GM21367 (cell line): ENCODE measurements at regions not wholly inside any gene's neighbourhood (a gene's known extent, or its start where the extent isn't known, plus 50 kb on each side); places are given as distances from the start of the nearest gene placed in this dataset.

ENCODE experiments used
- ATAC-seq: cut with Tn5 transposase; IDR thresholded peaks from one replicate; pipeline ENCODE4 v1.9.1; 2021; ENCODE audit not compliant: unreplicated experiment

DNA sequence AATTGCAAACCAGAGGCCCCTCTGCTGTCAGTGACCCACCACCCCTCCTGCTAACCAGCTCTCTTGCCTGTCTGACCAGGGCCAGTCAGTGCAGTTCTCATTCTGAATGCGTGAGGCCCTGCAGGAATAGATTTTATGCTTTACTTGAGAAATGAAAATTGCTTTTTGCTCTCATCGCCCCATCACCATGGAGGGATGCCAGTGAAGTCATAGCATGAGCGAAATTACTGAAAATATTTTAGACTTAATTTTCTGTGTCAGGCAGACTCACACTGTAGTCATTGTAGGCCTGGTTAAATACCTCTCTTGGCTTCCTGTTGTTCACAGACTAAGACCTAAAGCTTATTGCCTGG is 490.5 kb upstream of the CDH5 start:
- ATAC-seq: no peak

DNA sequence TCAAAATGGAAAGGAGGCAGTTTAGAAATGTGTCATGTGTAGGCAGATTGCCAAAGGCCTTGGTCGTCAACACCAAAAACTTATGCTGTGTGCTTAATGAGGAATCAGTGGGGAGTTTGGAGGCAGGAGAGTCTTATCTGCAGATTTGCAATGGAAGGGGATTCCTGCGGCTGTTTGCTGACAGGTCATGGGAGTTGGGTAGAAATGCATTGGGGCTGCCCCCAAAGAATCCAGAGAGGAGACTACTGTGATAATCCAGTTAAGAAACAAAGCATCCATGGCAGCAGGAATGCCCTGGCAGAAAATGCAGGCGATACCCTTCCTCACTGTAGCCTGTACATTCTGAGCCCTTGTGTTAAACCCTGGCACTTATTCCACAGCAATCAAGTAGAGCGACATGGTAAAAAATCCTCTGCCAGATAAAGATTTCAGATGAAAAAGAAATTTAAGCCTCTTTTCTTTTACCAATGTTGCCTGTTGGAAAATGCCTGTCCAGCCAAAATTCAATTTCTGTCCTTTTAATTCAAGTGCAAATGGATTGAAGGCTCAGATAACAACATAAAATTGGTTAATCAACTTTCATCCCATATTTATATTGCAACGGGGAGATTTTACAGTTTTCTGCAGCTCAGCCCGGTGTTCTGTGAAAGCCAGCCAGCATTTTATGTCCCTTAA is 491.0 kb upstream of the CDH5 start:
- no peak for ATAC-seq

DNA sequence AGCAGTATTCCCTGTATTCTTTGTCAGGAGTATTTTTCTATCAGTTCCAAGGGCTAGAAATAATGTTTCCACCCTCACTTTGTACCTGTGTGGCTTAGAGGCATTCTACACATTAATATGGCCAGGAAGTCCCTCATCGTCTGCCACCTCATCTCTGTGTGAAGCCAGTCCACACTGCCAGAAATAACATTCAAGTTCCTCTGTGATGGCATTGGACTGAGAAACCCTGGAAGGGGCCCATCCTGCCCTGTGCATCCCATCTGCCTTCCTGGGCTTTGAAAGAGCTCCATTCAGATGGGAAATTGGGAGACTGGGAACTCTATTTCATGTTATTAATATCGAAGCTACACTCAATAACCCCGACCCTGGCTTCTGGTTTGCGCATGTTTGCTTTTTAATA is 497.2 kb upstream of the CDH5 start:
- no peak for ATAC-seq

DNA sequence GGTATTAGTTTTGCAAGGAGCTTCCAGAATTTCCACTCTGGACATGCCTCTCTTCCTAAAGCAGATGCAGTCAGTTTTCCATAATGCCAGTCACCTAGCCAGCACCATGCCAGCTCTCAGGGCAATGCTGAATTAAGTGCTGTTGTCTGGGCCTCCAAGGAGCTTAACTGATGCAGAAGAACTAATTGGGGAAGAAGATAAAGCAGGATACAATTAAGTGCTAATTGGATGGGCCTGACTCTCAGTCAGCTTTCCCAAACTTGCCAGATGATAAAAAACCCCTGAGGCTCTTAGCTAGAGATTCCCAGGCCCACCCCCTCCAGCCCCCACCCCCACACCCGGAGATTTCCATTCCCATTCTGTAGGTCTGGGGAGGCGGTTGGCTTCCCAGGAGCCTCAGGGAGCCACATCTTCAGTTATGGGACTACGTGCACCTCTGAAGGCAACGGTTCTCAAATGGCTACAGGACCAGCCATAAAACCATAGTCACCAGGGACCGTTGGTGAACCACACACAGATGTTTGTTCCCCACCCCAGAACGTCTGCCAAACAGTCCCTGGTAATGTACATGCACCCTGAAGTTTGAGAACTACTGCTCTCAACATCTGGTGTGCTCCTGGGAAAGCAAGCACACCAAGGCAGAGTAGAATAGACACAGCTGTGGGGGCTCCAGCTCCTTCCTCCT is 499.1 kb upstream of the CDH5 start:
- ATAC-seq: no peak

DNA sequence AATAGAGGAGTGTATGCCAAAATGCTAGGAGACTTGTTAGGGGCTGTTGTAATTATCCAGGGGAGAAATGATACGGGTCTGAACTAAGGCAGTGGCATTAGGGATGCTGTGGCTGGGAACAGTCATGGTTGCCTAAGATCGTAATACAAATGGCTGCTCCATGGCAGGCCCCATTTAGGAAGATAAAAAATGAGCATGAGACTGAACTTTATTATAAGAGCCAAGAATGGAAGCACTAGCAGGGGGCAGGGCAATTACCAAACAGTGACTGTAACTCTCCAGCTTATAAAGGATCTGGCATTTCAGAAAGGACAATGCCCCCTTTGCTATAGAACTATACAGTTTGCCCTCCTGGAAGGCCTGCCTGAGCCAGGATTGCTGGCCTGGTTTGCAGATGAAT is 503.3 kb upstream of the CDH5 start:
- ATAC-seq: no peak

DNA sequence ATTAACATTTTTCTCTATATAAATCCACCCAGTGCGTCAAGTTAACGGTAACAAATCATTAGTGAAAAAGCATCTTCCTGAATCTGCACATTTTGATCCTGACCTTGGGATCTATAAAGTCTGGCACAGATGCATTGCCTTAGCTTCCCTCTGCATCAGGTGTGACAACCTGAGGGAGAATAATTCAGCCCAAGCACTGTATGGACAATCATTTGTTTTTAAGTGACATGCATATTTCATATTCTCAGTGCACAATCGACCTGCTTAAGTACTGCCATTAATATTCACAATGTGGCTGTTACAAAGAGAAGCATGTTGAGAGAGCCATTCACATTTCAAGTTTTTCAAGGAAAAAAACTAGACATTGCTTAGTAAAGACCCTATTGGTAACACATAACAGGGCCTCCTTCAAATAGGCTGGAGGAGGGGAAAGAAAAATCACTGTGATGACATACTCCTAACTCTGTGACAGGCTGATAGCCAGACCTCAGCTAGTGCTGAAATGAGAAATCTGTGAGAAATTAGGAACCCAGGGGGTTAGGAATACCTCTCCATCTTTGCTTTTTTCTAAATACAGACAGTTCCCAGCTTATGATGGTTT is 505.3 kb upstream of the CDH5 start:
- no peak for ATAC-seq

DNA sequence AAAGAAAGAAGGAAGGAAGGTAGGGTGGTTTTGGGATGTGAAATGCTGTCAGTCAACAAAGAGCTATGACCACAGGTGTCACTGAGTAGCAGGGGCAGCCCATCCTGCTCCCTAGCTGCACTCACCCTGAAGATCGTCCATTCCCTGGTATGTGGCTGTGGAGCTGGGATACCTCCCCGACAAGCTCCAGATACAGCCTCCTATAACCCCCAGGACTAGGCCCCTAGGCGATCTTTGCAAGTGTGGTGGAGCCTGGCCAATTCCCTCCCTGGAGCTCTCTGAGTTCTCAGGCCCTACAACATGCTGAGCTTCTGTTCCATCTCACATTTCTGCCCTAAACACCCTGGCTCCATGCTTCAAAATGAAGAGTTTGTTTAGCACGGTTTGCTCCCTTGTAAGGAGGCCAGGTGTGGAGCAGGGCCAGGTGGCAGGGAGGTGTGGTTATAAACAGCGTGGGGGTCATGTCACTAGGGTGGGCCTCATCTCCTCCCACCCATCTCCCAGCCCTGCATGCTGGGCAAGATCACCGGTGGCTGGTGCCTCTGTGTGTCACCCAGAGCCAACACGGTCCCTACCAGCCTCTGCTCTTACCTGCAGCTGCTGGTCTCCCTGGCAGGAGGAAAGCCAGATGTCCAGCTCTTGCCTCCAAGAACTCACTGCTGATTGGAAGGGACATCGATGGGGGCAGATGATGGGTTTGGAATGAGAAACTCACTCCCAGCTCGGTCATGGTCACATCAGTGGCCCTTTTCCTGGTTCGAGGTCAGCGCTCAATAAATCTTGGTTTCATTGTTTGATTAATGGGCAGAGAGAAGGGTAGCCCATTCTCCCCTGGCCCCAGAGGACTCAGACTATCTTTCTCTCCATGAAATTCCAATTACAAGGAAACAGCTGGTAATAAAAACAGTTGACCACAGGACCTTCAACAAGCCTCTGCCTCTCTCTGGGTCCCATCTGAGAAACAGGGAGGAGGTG is 511.0 kb upstream of the CDH5 start:
- ATAC-seq: no peak

DNA sequence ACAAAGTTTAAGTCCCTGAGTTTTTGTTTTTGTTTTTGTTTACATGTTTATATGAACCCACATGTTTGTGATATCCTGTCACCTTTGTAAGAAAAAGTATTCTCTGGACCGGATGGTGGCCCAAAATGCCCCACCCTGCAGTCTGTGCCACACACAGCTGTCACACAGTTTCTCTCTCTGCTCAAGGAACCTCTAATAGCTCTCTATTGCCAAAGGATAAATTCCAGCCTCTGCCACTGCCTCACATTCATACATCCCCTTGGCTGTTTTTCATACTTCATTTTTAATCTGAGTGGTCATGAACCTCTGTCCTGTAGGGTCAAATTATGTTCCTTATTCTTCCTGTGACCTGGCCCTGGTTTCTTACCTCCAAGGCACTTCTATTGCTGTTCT is 520.3 kb upstream of the CDH5 start:
- no peak for ATAC-seq

DNA sequence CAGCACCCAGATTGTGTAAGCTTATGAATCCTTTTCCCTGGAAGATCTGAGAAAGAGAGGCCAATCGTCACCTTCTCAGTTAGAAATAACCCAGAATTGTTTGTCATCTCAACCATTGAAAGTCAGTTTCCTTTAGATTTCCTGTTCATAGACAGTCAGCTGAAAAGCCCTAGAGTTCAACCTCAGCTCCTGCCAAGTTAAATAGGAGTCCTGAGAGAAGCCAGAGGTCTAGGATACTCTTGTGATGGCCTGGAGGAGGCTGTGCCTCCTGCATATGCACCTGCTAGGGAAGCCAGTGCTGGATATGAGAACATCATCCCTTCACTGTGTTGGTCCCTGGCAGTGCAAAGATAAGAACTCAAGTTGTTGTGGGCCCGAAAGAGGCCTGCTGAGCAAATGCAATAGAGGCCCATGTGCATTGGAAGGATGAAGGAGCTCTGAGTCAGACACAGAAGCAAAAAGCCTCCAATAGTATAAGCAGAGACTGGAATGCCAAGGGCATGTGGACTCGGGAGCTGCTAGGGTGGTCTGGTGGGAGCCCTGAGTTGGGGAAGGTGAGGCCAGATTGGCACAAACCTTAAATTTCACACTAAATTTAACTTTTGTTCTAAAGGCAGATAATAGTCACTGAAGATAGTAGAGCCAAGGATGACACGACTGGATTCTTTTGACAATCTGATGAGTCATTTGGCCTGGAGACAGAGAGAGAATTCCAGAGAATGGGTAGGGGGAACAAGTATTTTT is 520.9 kb upstream of the CDH5 start:
- no peak for ATAC-seq

DNA sequence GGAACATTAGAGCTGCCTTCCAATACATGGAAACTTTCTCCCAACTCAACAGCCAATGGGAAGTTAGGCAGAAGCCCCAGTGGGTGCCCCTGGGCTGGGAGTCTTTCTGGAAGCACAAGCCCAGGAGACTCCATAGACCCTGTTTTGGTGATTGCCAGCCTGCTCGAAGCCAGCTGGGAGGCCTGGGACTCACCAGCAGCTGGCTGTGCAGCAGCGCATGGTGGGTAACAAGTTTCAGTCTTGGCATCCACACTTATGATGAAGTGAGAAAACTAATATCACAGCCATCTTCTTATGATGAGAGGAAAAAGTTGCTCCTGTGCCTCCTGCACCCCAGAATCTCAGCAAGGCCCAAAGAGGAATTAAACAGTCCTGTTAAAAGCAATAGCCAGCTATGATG is 522.5 kb upstream of the CDH5 start:
- ATAC-seq: no peak

DNA sequence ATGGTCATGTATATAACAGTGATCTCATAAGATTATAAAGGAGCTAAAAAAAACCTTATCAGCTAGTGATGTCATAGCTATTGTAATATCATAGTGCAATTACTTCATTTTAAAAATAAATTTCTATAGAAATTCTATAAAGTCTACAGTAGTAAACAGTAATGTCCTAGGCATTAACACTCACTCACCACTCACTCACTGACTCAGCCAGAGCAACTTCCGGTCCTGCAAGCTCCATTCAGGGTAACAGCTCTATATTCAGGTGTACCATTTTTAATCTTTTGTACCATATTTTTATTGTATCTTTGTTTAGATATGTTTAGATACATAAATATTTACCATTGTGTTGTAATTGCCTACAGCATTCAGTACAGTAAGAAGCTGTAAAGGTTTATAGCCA is 524.4 kb upstream of the CDH5 start:
- no peak for ATAC-seq

DNA sequence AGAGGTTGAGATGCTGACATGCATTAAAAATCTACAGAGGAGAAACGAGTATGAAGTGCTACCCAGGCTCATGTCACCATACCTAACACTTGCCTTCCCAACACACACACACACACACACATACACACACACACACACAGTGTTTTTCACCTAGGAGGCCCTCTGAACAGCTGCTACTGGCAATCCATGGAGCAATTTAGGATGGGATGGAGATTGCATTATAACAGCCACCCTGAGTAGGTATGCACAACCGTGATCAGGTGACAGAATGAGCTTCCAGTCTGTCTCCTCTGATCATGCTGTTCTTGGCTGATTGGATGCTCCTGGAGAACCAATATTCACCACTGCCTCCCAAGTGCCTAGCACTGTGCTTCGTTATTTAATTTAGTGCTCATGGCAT is 528.5 kb upstream of the CDH5 start:
- ATAC-seq: no peak

DNA sequence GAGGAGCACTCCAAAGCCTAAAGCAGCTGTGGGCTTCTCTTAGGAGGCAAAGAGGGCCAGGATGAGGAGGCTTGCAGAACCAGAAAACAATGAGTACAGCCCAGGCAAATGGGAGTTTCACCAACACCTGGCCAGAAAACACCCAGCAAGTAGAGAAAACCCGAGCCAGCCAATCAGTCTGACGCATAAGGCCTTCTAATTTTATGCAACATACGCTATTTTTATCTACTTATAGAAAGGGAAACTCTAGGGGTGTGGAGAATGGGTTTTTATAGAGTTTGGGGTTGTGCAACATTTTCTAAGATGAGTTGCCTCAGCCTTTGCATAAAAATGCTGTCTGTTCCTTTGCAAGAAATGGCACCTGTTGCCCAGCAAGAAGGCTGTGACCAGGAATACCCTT is 529.0 kb upstream of the CDH5 start:
- no peak for ATAC-seq

DNA sequence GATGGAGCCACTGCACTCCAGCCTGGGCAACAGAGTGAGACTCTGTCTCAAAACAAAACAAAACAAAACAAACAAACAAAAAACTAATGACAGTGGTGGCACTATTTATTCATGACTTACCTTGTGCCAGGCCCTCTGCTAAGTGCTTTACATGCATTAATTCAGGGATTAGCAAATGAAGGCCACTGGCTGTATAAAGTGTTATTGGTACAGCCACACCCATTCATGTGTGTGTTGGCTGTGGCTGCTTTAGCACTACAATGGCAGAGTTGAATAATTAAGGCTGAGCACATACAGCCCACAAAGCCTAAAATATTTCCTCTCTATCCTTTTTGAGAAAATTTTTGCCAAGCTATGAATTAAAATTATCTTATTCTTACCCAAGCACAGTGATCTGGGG is 531.8 kb upstream of the CDH5 start:
- no peak for ATAC-seq

DNA sequence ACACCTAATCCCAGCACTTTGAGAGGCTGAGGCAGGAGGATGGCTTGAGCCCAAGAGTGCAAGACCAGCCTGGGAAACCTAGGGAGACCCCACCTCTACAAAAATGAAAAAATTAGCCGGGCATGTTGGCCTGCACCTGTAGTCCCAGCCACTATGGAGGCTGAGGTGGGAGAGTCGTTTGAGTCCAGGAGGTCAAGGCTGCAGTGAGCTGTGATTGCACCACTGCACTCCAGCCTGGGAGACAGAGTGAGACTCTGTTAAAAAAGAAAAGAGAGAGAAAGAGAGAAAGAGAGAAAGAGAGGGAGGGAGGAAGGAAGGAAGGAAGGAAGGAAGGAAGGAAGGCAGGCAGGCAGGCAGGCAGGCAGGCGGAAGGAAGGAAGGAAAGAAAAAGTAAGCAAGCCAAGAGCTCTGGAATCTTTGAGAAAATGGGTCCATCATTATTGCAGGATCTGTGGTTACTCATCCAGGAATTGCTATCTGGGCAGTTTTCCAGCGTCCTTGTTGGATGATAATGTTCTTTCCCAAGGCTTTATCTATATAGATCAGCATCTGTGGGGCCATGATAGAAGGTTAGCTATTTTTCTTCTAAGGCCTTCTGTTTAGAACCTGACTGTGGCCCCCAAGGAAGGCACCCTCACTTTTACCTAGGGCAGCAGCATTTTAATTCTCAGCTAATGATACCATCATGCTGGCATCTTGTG is 533.2 kb upstream of the CDH5 start:
- no peak for ATAC-seq

DNA sequence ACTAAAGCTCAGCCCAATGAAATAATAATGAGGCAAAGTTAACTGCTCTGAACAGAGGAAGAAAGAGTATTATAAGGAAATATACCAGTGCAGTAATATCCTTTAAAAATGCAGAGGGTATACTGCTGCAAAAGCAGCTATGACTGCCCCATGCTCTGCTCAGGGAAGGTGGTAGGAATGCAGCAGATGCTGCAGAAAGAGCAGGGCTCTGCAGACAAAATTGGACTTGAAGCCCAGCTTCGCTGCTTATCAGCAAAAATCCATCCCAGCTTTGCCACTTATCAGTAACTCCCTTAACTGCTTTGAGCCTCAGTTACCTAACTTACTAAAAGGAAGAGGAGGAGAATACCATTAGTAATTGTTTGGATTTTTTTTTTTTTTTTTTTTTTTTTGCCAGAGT is 533.8 kb upstream of the CDH5 start:
- no peak for ATAC-seq

DNA sequence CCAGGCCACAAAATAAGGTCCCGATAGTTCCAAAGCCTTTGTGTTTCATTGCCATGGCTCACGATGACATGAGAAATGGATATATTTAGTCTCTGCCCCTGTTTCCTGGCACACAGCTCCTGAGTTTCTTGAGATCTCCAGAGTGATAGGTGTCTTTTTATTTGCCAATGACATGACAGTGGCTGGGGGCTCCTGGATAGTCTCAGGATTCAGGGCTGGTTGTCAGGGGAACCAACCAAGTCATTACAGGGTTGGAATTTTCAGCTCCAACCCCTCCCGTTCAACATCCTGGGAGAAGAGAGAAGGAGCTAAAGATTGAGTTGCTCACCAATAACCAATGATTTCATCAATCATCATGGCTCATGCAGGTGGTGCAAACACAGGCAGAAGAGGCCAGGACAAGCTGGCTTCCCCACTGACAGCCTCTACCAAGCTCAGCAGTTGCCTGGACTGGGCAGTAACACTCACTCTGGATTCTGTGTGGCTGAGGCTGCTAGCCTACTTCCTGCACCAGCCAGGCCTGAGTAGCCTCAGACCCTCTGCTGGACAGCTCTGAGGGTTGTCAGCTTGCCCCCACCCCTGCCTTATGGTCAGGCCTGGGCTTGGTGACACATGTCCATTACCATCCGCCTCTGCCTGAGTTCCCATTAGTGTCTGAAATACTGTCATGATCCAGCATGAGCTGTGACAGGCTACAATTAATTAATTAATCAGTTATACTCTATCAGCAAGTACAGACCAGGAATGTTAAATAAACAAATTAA is 534.4 kb upstream of the CDH5 start:
- no peak for ATAC-seq

DNA sequence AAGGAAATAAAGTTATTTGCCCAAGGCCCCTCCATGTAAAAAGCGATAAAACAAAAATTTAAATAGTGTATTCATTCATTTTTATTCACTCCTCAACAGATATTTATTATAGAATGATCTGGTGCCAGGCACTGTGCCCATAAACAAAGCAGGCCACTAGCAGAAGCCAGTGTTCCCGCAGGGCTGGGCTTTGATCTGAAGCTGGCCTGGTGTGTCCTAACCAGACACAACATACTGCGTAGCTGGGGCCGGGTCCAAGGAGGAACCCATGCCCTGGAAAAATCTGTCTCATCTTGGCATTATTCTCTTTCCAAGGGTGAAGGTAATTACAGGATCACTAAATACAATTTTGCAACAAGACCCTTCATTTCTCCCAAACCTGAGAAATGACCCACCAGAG is 537.4 kb upstream of the CDH5 start:
- no peak for ATAC-seq

DNA sequence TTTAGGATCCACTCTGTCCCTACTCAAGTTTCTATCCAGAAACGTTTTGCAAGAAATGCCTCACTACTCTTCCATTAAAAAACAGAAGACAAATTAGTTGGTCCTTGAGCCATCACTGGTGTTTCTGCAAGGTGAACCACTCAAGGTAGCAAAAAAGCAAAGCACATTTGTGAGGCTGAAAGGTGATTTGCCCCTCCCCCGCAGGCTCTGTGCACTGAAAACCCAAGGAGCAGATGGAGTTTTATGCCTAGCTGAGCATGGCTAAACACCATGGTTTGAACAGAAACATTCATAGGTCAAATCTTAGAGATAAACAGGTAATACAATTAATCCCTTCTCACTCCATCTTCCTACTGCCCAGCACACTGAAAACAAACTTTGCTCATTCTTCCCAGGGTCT is 538.2 kb upstream of the CDH5 start:
- no peak for ATAC-seq

DNA sequence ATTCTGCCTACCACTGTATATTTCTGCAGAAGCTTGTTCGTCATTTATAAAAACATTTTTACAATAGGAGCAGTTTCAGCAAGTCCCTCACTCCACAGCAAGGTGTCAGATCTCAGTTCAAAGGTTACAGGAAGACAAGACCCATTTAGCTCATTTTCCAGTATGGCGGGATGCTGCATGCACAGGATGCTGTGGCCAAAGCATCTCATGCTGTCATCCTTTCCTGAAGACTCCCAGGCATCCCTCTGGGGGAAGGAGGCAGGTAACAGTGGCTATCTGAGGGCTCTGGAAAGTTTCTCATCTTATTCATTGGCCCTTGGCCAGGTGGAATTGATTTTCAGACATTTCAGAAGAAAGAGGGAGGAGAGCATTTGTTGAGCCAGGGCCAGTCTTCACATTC is 539.3 kb upstream of the CDH5 start:
- no peak for ATAC-seq
